Endothelial cell (in vitro differentiated cells): ENCODE measurements at regions not wholly inside any gene's neighbourhood (a gene's known extent, or its start where the extent isn't known, plus 50 kb on each side); places are given as distances from the start of the nearest gene placed in this dataset.

ENCODE experiments used
- DNase-seq: peaks from one replicate; pipeline ENCODE4 v3.0.0; 2021; ENCODE audit warnings: low spot score
- H3K27ac Mint-ChIP-seq: one replicate; pipeline ENCODE4 v1.8.0; 2021; ENCODE audit warnings: mixed read lengths, inconsistent platforms; ENCODE audit not compliant: unreplicated experiment
- H3K27me3 Mint-ChIP-seq: one replicate; pipeline ENCODE4 v1.8.0; 2021; ENCODE audit warnings: mild to moderate bottlenecking, moderate library complexity, mixed read lengths, inconsistent platforms; ENCODE audit not compliant: unreplicated experiment
- H3K36me3 Mint-ChIP-seq: one replicate; pipeline ENCODE4 v1.8.0; 2021; ENCODE audit warnings: mild to moderate bottlenecking, low read depth, mixed read lengths, inconsistent platforms; ENCODE audit not compliant: unreplicated experiment
- H3K4me1 Mint-ChIP-seq: one replicate; pipeline ENCODE4 v1.8.0; 2021; ENCODE audit warnings: mild to moderate bottlenecking, mixed read lengths, inconsistent platforms; ENCODE audit not compliant: unreplicated experiment
- H3K4me3 Mint-ChIP-seq: one replicate; pipeline ENCODE4 v1.8.0; 2021; ENCODE audit warnings: mild to moderate bottlenecking, mixed read lengths, inconsistent platforms; ENCODE audit not compliant: unreplicated experiment
- H3K9me3 Mint-ChIP-seq: one replicate; pipeline ENCODE4 v1.8.0; 2021; ENCODE audit warnings: mixed read lengths, inconsistent platforms; ENCODE audit not compliant: unreplicated experiment
- TF ChIP-seq, protein P1 (sequence below): fragments of 200-600 bp; sonication (generic); IDR thresholded peaks from one replicate; pipeline ENCODE4 v1.5.0; 2021; ENCODE audit warnings: antibody characterized with exemption; ENCODE audit not compliant: unreplicated experiment

- TF ChIP-seq, protein P1, sequence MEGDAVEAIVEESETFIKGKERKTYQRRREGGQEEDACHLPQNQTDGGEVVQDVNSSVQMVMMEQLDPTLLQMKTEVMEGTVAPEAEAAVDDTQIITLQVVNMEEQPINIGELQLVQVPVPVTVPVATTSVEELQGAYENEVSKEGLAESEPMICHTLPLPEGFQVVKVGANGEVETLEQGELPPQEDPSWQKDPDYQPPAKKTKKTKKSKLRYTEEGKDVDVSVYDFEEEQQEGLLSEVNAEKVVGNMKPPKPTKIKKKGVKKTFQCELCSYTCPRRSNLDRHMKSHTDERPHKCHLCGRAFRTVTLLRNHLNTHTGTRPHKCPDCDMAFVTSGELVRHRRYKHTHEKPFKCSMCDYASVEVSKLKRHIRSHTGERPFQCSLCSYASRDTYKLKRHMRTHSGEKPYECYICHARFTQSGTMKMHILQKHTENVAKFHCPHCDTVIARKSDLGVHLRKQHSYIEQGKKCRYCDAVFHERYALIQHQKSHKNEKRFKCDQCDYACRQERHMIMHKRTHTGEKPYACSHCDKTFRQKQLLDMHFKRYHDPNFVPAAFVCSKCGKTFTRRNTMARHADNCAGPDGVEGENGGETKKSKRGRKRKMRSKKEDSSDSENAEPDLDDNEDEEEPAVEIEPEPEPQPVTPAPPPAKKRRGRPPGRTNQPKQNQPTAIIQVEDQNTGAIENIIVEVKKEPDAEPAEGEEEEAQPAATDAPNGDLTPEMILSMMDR = no peak
- H3K27ac Mint-ChIP-seq = no peak overlapping the region
- no peak overlapping the region for H3K4me3 Mint-ChIP-seq
- no peak for DNase-seq
- H3K9me3 Mint-ChIP-seq = no peaks in the 10 kb centered on the region
- H3K27me3 Mint-ChIP-seq = peaks cover 3% of the 10 kb centered on the region
- H3K4me1 Mint-ChIP-seq = peaks cover 7% of the 10 kb centered on the region
- H3K36me3 Mint-ChIP-seq = no peaks in the 10 kb centered on the region
Observed at GRCh38 chr7:116447966-116448839, 51.3 kb upstream of the CAV2 start.

DNA sequence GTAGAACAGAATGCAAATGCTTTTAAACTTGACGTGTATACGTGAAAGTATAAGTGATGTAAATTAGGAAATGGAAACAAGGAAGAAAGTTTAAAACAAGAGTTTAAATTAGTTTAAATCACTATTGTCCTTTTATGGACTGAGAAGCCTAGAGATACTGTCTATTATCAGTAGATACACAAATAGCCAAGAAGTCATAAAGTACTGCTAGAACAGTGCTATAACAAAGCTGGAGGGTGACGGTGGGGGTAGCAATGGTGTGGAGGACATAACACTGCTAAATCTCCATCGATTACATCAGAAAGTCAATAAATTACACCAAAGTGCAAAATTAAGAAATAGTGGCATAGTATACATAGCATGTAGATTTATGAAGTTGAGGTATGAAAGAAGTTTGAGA lies 50.1 kb upstream of the CAV2 start:
- no peaks in the 10 kb centered on the region for H3K9me3 Mint-ChIP-seq
- no peak for DNase-seq
- peaks cover 3% of the 10 kb centered on the region for H3K27me3 Mint-ChIP-seq
- TF ChIP-seq, protein P1 = no peak
- H3K27ac Mint-ChIP-seq = no peak overlapping the region
- H3K4me3 Mint-ChIP-seq = no peak overlapping the region
- no peaks in the 10 kb centered on the region for H3K36me3 Mint-ChIP-seq
- H3K4me1 Mint-ChIP-seq = peaks cover 7% of the 10 kb centered on the region
